ENCODE measurements at regions not wholly inside any gene's neighbourhood (a gene's known extent, or its start where the extent isn't known, plus 50 kb on each side); places are given as distances from the start of the nearest gene placed in this dataset.

DNA sequence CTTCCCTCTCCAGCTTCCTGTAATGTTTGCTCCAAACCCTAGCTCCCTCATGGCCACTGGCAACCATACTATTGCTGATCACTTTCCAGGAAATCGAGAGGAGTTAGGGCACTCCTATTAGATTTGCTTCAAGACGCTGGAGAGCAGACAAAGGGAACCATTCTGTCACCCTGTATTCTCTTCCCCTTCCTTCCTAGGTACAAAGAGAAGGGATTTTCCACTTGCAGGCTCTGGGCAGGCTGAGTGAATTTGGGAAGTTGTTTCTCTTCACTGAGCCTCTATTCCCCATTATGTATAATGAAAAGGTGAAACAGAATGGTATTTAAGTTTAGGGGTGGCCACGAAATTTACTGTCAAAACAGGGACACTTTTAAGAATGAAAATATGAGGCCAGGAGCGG lies 99.4 kb upstream of the LPP start:
- no peak overlapping the region for H3K4me3 Mint-ChIP-seq
- Histone ChIP-seq H3K79me2 (ENCODE audit: insufficient read depth, low read length) (no peaks in the 10 kb centered on the region), H3K36me3 (replicated peaks in 1 of 2; ENCODE audit: control insufficient read depth in 1 of 2, insufficient read depth in 2 of 2, low read length in 2 of 2) (no peaks in the 10 kb centered on the region), H2AFZ (ENCODE audit: insufficient read depth, low read depth, low read length, poor library complexity, severe bottlenecking) (no peak overlapping the region), H3K4me1 (ENCODE audit: control insufficient read depth in 1 of 2, insufficient read depth in 2 of 2, low read length in 2 of 2) (peaks cover 6 to 8% of the 10 kb centered on the region in 2 donors), H3K9me3 (replicated peaks in 1 of 2; ENCODE audit: control insufficient read depth in 1 of 2, insufficient read depth in 1 of 2, low read length in 2 of 2) (no peaks in the 10 kb centered on the region), H3K27ac (ENCODE audit: low read depth in 1 of 2, low read length in 2 of 2) (no peak overlapping the region), H3K9ac (ENCODE audit: insufficient read depth, low read length, poor library complexity, severe bottlenecking) (no peak overlapping the region), H3K4me2 (replicated peaks; ENCODE audit: extremely low read depth, low read length, poor library complexity, severe bottlenecking) (no peak overlapping the region), H3K27me3 (ENCODE audit: control insufficient read depth in 2 of 2, insufficient read depth in 2 of 2, low read length in 2 of 2) (no peaks in the 10 kb centered on the region), H3K4me3 (replicated peaks in 1 of 3; ENCODE audit: low read depth in 2 of 3, low read length in 3 of 3) (no peak overlapping the region), H4K20me1 (ENCODE audit: insufficient read depth, low read length) (no peaks in the 10 kb centered on the region)
- TF ChIP-seq, protein P1, sequence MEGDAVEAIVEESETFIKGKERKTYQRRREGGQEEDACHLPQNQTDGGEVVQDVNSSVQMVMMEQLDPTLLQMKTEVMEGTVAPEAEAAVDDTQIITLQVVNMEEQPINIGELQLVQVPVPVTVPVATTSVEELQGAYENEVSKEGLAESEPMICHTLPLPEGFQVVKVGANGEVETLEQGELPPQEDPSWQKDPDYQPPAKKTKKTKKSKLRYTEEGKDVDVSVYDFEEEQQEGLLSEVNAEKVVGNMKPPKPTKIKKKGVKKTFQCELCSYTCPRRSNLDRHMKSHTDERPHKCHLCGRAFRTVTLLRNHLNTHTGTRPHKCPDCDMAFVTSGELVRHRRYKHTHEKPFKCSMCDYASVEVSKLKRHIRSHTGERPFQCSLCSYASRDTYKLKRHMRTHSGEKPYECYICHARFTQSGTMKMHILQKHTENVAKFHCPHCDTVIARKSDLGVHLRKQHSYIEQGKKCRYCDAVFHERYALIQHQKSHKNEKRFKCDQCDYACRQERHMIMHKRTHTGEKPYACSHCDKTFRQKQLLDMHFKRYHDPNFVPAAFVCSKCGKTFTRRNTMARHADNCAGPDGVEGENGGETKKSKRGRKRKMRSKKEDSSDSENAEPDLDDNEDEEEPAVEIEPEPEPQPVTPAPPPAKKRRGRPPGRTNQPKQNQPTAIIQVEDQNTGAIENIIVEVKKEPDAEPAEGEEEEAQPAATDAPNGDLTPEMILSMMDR (IDR thresholded peaks at IDR 0.05) = no peak
- DNase-seq = no peak
- intact Hi-C loops (cut with micrococcal nuclease) = no loop called here
- peaks cover 6 to 7% (median 7%) of the 10 kb centered on the region in 3 donors for H3K27me3 Mint-ChIP-seq (ENCODE audit: low read depth in 3 of 3)
- peak overlapping the region in 1 of 7 donors; percentile 40 for H3K27ac Mint-ChIP-seq
- WGBS (ENCODE audit: insufficient coverage) = 100% methylated on average over 1 of the region's 4 CpGs
- no peaks in the 10 kb centered on the region for H3K36me3 Mint-ChIP-seq
- no peaks in the 10 kb centered on the region for H3K9me3 Mint-ChIP-seq
- H3K4me1 Mint-ChIP-seq = peaks cover 19% of the 10 kb centered on the region

DNA sequence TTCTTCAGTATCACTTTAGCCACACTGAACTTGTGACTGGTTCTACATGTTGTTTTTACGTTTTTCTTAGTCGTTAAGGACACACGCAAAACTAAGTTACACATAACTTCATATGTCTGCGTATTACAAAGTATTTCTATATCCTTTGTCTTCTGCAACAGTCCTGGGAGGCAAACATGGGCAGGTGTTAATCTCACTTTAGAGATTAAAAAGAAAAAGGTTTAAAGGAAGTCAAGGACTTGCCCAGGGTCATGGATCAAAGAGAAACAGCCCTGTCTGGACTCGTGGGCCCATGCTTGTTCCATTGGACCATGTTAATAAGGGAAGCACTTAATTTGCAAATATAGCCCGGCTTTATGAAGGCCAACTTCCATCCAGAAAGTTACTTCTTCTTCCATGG lies 98.6 kb upstream of the LPP start:
- no peaks in the 10 kb centered on the region for H3K9me3 ChIP-seq (replicated peaks in 1 of 2; ENCODE audit: control insufficient read depth in 1 of 2, insufficient read depth in 1 of 2, low read length in 2 of 2)
- H3K4me1 ChIP-seq (ENCODE audit: control insufficient read depth in 1 of 2, insufficient read depth in 2 of 2, low read length in 2 of 2) = no peaks in the 10 kb centered on the region
- no peaks in the 10 kb centered on the region for H3K36me3 ChIP-seq (replicated peaks in 1 of 2; ENCODE audit: control insufficient read depth in 1 of 2, insufficient read depth in 2 of 2, low read length in 2 of 2)
- Mint-ChIP-seq H3K36me3 (no peaks in the 10 kb centered on the region), H3K9me3 (no peaks in the 10 kb centered on the region), H3K4me3 (no peak overlapping the region), H3K4me1 (peaks cover 10% of the 10 kb centered on the region), H3K27me3 (ENCODE audit: low read depth in 3 of 3) (peaks cover 3 to 7% (median 3%) of the 10 kb centered on the region in 3 donors), H3K27ac (no peak overlapping the region)
- H3K4me3 ChIP-seq (replicated peaks in 1 of 3; ENCODE audit: low read depth in 2 of 3, low read length in 3 of 3) = no peak overlapping the region
- no peak for DNase-seq
- no peak overlapping the region for H3K4me2 ChIP-seq (replicated peaks; ENCODE audit: extremely low read depth, low read length, poor library complexity, severe bottlenecking)
- H3K79me2 ChIP-seq (ENCODE audit: insufficient read depth, low read length) = no peaks in the 10 kb centered on the region
- H3K27ac ChIP-seq (ENCODE audit: low read depth in 1 of 2, low read length in 2 of 2) = no peak overlapping the region
- no peaks in the 10 kb centered on the region for H3K27me3 ChIP-seq (ENCODE audit: control insufficient read depth in 2 of 2, insufficient read depth in 2 of 2, low read length in 2 of 2)
- no peak overlapping the region for H3K9ac ChIP-seq (ENCODE audit: insufficient read depth, low read length, poor library complexity, severe bottlenecking)
- intact Hi-C loops (cut with micrococcal nuclease) = no loop called here
- 75% methylated on average over 2 of the region's 6 CpGs for WGBS (ENCODE audit: insufficient coverage)
- TF ChIP-seq, protein P1 (IDR thresholded peaks at IDR 0.05) = no peak
- no peaks in the 10 kb centered on the region for H4K20me1 ChIP-seq (ENCODE audit: insufficient read depth, low read length)
- H2AFZ ChIP-seq (ENCODE audit: insufficient read depth, low read depth, low read length, poor library complexity, severe bottlenecking) = no peak overlapping the region

Data from CD14-positive monocyte (primary cell).